ENCODE measurements at regions not wholly inside any gene's neighbourhood (a gene's known extent, or its start where the extent isn't known, plus 50 kb on each side); places are given as distances from the start of the nearest gene placed in this dataset.

DNA sequence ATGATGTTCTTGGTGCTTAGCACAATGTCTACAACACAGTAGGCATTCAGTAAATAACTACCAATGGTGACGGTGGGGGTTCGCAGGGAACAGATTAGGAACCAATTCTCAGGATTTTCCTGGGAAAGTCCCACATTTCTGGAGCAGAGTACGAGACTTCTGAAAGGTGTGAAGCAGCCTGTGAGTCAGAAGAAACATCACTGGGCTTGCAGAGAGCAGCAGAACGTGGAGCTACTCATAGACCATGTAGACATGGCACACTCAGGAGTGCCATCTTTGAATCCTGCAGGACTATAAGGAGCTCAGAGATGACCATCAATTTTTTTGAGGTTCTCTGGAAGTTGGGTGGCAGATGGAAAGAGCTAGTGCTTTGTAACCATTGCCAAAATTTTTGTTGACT, 106.6 kb upstream of the ANKRD55 start:
- TF ChIP-seq, protein P1, sequence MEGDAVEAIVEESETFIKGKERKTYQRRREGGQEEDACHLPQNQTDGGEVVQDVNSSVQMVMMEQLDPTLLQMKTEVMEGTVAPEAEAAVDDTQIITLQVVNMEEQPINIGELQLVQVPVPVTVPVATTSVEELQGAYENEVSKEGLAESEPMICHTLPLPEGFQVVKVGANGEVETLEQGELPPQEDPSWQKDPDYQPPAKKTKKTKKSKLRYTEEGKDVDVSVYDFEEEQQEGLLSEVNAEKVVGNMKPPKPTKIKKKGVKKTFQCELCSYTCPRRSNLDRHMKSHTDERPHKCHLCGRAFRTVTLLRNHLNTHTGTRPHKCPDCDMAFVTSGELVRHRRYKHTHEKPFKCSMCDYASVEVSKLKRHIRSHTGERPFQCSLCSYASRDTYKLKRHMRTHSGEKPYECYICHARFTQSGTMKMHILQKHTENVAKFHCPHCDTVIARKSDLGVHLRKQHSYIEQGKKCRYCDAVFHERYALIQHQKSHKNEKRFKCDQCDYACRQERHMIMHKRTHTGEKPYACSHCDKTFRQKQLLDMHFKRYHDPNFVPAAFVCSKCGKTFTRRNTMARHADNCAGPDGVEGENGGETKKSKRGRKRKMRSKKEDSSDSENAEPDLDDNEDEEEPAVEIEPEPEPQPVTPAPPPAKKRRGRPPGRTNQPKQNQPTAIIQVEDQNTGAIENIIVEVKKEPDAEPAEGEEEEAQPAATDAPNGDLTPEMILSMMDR (conservative IDR thresholded peaks at IDR 0.05; ENCODE audit: low read depth, low read length): no peak
- no peak overlapping the region for H3K4me3 ChIP-seq (ENCODE audit: low read depth, low read length)
- DNase-seq (ENCODE audit: low read depth): no peak

DNA sequence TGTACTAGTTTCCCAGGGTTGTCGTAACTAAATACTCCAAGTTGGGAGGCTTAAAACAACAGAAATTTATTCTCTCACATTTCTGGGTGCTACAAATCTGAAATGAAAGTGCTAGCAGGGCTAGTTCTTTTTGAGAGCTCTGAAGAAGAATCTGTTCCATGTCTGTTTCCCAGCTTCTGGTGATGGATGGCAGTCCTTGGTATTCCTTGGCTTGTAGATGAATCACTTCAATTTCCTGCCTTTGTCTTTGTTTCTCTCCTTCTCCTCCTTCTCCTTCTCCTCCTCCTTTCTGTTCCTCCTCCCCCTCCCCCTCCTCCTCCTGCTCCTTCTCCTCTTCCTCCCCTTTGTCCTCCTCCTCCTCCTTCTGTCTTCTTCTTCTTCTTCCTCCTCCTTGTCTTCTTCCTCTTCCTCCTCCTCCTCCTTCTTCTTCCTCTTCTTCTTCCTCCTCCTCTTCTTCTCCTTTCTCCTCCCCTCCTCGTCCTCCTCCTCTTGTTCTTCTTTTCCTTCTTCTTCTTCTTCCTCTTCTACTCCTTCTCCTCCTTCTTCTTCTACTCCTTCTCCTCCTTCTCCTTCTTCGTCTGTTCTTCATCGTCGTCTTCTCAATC, 104.7 kb upstream of the ANKRD55 start:
- TF ChIP-seq, protein P1 (conservative IDR thresholded peaks at IDR 0.05; ENCODE audit: low read depth, low read length): no peak
- DNase-seq (ENCODE audit: low read depth): no peak
- H3K4me3 ChIP-seq (ENCODE audit: low read depth, low read length): no peak overlapping the region

DNA sequence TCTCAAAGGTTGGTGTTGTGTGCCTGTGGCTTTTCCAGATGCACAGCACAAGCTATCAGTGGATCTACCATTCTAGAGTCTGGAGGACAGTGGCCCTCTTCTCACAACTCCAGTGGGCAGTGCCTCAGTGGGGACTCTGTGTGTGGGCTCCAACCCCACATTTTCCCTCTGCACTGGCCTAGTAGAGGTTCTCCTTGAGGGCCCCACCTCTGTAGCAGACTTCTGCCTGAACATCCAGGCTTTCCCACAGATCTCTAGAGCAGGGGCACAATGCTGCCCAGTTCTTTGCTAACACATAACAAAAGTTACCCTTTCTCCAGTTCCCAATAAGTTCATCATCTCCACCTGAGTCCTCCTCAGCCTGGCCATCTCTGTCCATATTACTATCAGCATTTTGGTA, 102.1 kb upstream of the ANKRD55 start:
- DNase-seq (ENCODE audit: low read depth): no peak
- TF ChIP-seq, protein P1 (conservative IDR thresholded peaks at IDR 0.05; ENCODE audit: low read depth, low read length): no peak
- no peak overlapping the region for H3K4me3 ChIP-seq (ENCODE audit: low read depth, low read length)

DNA sequence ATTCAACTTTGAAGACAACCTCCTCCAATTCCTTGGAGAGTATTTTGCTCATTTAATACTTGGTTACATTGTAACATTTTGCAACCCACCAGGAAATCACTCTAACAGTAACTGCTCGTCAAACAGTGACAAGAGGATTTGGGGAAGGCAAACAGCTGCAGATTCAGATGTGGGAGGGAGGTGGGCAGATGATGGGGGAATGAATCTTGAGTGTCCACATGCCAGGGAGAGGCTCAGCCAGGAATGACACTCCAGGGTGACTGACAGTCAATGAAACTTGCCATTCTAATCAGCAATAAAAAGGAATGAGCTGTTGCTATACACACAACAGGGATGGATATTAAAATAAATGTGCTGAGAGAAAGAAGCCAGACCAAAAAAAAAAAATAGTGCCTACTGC, 97.7 kb upstream of the ANKRD55 start:
- TF ChIP-seq, protein P1 (conservative IDR thresholded peaks at IDR 0.05; ENCODE audit: low read depth, low read length): no peak
- no peak overlapping the region for H3K4me3 ChIP-seq (ENCODE audit: low read depth, low read length)
- DNase-seq (ENCODE audit: low read depth): no peak

DNA sequence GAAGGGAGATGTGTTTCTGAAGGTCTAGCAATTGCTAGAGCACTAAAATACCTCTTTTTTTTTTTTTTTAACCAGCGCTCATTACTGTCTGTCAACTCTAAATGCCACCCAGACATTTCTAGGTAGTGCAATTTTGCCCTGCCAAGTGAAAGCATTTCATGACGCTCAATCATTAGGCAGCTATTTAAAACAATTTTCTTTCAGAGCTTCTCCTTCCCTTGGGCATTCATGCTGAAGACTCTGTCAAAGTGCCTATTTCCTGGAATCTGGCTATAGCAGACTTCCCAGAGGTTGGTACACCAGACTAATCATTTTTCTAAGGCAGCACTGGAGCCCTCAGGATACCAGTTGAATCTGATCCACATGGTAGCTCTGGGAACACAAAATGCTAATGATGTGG, 97.0 kb upstream of the ANKRD55 start:
- H3K4me3 ChIP-seq (ENCODE audit: low read depth, low read length): no peak overlapping the region
- no peak for DNase-seq (ENCODE audit: low read depth)
- TF ChIP-seq, protein P1 (conservative IDR thresholded peaks at IDR 0.05; ENCODE audit: low read depth, low read length): no peak

DNA sequence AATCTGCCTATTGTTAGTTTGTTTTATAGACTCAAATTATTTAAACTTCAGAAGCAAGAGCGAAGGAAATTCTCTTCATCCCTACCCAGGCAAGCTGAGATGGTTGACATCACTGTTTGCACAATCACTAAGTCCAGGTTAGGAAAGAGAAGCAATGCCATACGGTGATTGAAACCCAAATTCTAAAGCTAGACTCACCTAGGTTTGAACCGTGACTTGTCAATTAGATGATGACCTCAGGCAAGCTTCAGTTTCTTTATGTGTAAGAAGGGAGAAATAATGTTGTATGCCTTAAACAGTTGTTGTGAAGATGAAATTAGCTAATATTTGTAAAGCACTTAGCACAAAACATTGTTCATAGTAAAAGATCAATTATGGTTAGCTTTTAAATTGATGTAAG, 96.5 kb upstream of the ANKRD55 start:
- no peak overlapping the region for H3K4me3 ChIP-seq (ENCODE audit: low read depth, low read length)
- DNase-seq (ENCODE audit: low read depth): no peak
- TF ChIP-seq, protein P1 (conservative IDR thresholded peaks at IDR 0.05; ENCODE audit: low read depth, low read length): no peak

DNA sequence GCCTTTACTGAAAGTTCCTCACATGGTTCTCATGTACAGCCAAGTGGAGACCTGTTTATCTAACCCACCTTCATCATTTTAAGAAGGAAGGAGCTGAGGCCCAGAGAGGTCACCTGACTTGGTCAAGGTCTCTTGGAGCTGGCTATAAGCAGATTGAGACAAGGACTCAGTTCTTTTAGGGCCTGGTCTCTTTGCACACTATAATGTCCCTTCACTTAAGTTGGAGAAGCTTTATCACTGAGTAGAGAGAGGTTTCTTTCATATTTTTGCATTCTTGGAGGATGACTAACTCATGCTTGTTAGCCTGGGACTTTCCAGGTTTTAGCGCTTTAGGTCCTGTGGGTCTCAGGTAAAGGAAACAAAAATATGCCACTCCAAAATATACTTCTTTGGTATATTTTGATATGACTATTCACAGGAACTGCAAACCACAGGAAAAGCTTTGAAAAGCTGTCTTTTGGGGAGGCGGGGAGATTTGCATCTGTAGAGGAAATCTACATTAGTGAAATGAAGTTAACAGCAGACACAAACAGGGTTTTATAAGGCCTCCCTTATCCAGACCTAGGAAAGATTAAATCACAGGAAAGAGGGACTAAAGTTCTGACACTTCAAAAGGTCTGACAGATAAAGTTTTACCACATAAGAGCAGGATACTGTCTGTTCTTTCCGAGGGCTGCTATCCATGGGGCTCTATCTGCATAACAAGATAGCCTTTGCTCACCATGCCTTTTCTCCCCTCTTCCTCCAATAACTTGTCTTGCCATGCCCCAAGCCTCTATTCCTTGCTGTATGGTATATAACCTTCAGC, 95.8 kb upstream of the ANKRD55 start:
- TF ChIP-seq, protein P1 (conservative IDR thresholded peaks at IDR 0.05; ENCODE audit: low read depth, low read length): no peak
- no peak overlapping the region for H3K4me3 ChIP-seq (ENCODE audit: low read depth, low read length)
- peak; percentile 80 for DNase-seq (ENCODE audit: low read depth)
